ENCODE measurements at regions not wholly inside any gene's neighbourhood (a gene's known extent, or its start where the extent isn't known, plus 50 kb on each side); places are given as distances from the start of the nearest gene placed in this dataset.

GRCh38 chr1:193971595-193971994, 785.2 kb upstream of the B3GALT2 start:
- TF ChIP-seq EZH2 (IDR thresholded peaks at IDR 0.05; ENCODE audit: low read depth) = no peak
- no peak for TF ChIP-seq CTCF (conservative IDR thresholded peaks at IDR 0.05)
- no peaks in the 10 kb centered on the region for H3K27me3 ChIP-seq (ENCODE audit: insufficient read depth, low read depth)
- no TSS peak for BruUV-seq (replicated peaks)
- ChIA-PET CTCF (no interaction called here), POLR2A (ENCODE audit: unreplicated experiment) (no interaction called here)
- no peaks in the 10 kb centered on the region for H4K20me1 ChIP-seq (ENCODE audit: insufficient read depth)
- DNase-seq = peak; percentile 11 to 61
- H3K79me2 ChIP-seq (ENCODE audit: low read depth) = no peaks in the 10 kb centered on the region
- no peaks in the 10 kb centered on the region for H3K36me3 ChIP-seq (ENCODE audit: low read depth)
- no peak overlapping the region for H2AFZ ChIP-seq
- intact Hi-C loops (cut with micrococcal nuclease; ENCODE audit: unreplicated experiment) = no loop called here
- H3K4me1 ChIP-seq (replicated peaks; ENCODE audit: insufficient read depth) = no peaks in the 10 kb centered on the region; the same call in 1 of the 2 replicates
- no peak overlapping the region for H3K4me2 ChIP-seq
- no peaks in the 10 kb centered on the region for H3K9me3 ChIP-seq (ENCODE audit: insufficient read depth, low read depth)
- H3K27ac ChIP-seq = no peak overlapping the region
- no peaks in the 10 kb centered on the region for H3K9me2 ChIP-seq (ENCODE audit: insufficient read depth)
- no peaks in the 10 kb centered on the region for H3F3A ChIP-seq (ENCODE audit: insufficient read depth, low read depth)
- no peak overlapping the region for H3K4me3 ChIP-seq

GRCh38 chr1:193960499-193960898, 774.1 kb upstream of the B3GALT2 start:
- no peaks in the 10 kb centered on the region for H3F3A ChIP-seq (ENCODE audit: insufficient read depth, low read depth)
- ChIA-PET CTCF (no interaction called here), POLR2A (ENCODE audit: unreplicated experiment) (no interaction called here)
- no peaks in the 10 kb centered on the region for H4K20me1 ChIP-seq (ENCODE audit: insufficient read depth)
- intact Hi-C loops (cut with micrococcal nuclease; ENCODE audit: unreplicated experiment) = no loop called here
- no peak overlapping the region for H2AFZ ChIP-seq
- H3K9me2 ChIP-seq (ENCODE audit: insufficient read depth) = no peaks in the 10 kb centered on the region; the same call in 1 of the 2 replicates
- H3K9me3 ChIP-seq (ENCODE audit: insufficient read depth, low read depth) = 0 out of 2 replicates have a peak, but pooled peaks cover 3% of the 10 kb centered on the region
- H3K4me3 ChIP-seq = no peak overlapping the region
- no TSS peak for BruUV-seq (replicated peaks)
- H3K4me2 ChIP-seq = no peak overlapping the region
- DNase-seq = no peak
- TF ChIP-seq CTCF (conservative IDR thresholded peaks at IDR 0.05) = no peak
- no peaks in the 10 kb centered on the region for H3K36me3 ChIP-seq (ENCODE audit: low read depth)
- H3K27me3 ChIP-seq (ENCODE audit: insufficient read depth, low read depth) = no peaks in the 10 kb centered on the region
- H3K79me2 ChIP-seq (ENCODE audit: low read depth) = no peaks in the 10 kb centered on the region
- H3K27ac ChIP-seq = no peak overlapping the region
- no peaks in the 10 kb centered on the region for H3K4me1 ChIP-seq (replicated peaks; ENCODE audit: insufficient read depth)

GRCh38 chr1:193960040-193960439, 773.6 kb upstream of the B3GALT2 start:
- TF ChIP-seq CTCF (conservative IDR thresholded peaks at IDR 0.05) (no peak), EZH2 (IDR thresholded peaks at IDR 0.05; ENCODE audit: low read depth) (no peak)
- H3K9me2 ChIP-seq (ENCODE audit: insufficient read depth) = no peaks in the 10 kb centered on the region; the same call in 1 of the 2 replicates
- H3K9me3 ChIP-seq (ENCODE audit: insufficient read depth, low read depth) = 0 out of 2 replicates have a peak, but pooled peaks cover 3% of the 10 kb centered on the region
- H2AFZ ChIP-seq = no peak overlapping the region
- H3K4me2 ChIP-seq = no peak overlapping the region
- H3K4me3 ChIP-seq = no peak overlapping the region
- CTCF ChIA-PET = no interaction called here
- no TSS peak for BruUV-seq (replicated peaks)
- H3K27me3 ChIP-seq (ENCODE audit: insufficient read depth, low read depth) = no peaks in the 10 kb centered on the region
- DNase-seq = no peak
- intact Hi-C loops (cut with micrococcal nuclease; ENCODE audit: unreplicated experiment) = no loop called here
- H3F3A ChIP-seq (ENCODE audit: insufficient read depth, low read depth) = no peaks in the 10 kb centered on the region
- POLR2A ChIA-PET (ENCODE audit: unreplicated experiment) = no interaction called here
- H3K27ac ChIP-seq = no peak overlapping the region
- H4K20me1 ChIP-seq (ENCODE audit: insufficient read depth) = no peaks in the 10 kb centered on the region
- H3K79me2 ChIP-seq (ENCODE audit: low read depth) = no peaks in the 10 kb centered on the region
- no peaks in the 10 kb centered on the region for H3K36me3 ChIP-seq (ENCODE audit: low read depth)
- no peaks in the 10 kb centered on the region for H3K4me1 ChIP-seq (replicated peaks; ENCODE audit: insufficient read depth)

Measured in PC-9 (cell line).